ENCODE measurements at regions not wholly inside any gene's neighbourhood (a gene's known extent, or its start where the extent isn't known, plus 50 kb on each side); places are given as distances from the start of the nearest gene placed in this dataset.
"Not testable (repeated sequence)": the region's sequence is repeated elsewhere in the genome, so short reads cannot be mapped to it uniquely, and the experiment has no call there.

- DNase-seq = no peak
Measured at GRCh38 chr2:167334146-167334742, 446.0 kb downstream of the XIRP2 start.

- no peak for DNase-seq
Measured at GRCh38 chr2:167333245-167333644, 445.0 kb downstream of the XIRP2 start.

GRCh38 chr2:167332358-167332757 lies 444.1 kb downstream of the XIRP2 start:
- DNase-seq = no peak

GRCh38 chr2:167331636-167332232 lies 443.5 kb downstream of the XIRP2 start:
- DNase-seq = no peak

GRCh38 chr2:167328808-167329207 lies 440.5 kb downstream of the XIRP2 start:
- not testable (repeated sequence) for DNase-seq

GRCh38 chr2:167322795-167323194 lies 434.5 kb downstream of the XIRP2 start:
- DNase-seq = no peak

GRCh38 chr2:167318581-167318980 lies 430.3 kb downstream of the XIRP2 start:
- no peak for DNase-seq

GRCh38 chr2:167310442-167310841 lies 422.2 kb downstream of the XIRP2 start:
- DNase-seq = peak; percentile 79

Data from NCI-H226 (cell line).